Femur (tissue), 1 donor: ENCODE measurements at regions not wholly inside any gene's neighbourhood (a gene's known extent, or its start where the extent isn't known, plus 50 kb on each side); places are given as distances from the start of the nearest gene placed in this dataset.
"Not testable (repeated sequence)": the region's sequence is repeated elsewhere in the genome, so short reads cannot be mapped to it uniquely, and the experiment has no call there.

Source experiments
- DNase-seq: peaks from one replicate; pipeline ENCODE4 v3.0.0-alpha.2; 2017

DNA sequence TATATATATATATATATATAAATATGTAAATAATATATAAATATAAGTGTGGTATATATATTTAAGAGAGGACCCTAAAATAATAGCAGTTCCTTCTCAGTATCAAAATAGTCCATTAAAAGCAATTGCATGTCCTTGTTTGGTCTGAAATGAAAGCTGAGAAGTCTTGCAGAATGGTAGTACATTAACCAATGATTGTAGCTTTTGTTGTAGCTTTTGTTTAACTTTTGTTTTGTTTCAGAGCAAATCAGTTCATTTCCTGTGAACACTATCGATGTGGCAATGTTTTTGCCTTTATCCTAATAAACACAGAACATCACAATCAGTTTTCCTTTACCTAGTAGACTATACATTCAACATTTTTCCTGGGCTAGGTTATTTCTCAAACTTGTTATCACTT lies 1256.2 kb upstream of the SPRY2 start:
- no peak for DNase-seq

DNA sequence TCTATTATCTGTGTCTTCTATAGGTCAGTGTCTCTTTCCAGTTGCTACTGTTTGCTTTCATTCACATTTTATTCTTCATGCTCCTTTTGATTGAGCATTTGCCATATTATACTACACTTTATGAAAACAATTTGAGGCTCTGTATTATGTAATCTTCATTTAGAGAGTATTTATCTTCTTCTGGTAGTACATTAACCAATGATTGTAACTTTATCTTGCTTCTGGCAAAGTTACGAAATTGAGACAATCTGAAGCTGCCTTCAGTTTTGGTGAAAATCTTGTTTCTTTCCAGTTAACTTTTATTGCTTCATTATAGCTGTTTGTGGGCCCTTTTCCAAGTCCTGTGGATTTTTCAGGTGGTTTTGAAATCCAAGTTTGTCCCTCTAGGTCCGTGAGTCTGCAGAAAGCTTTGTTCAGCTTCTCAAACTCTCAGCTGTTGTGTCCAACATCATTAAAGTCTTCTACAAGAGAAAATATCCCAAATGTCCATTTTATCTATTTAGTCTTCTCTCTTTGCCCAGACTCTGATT lies 1255.4 kb upstream of the SPRY2 start:
- DNase-seq = no peak

DNA sequence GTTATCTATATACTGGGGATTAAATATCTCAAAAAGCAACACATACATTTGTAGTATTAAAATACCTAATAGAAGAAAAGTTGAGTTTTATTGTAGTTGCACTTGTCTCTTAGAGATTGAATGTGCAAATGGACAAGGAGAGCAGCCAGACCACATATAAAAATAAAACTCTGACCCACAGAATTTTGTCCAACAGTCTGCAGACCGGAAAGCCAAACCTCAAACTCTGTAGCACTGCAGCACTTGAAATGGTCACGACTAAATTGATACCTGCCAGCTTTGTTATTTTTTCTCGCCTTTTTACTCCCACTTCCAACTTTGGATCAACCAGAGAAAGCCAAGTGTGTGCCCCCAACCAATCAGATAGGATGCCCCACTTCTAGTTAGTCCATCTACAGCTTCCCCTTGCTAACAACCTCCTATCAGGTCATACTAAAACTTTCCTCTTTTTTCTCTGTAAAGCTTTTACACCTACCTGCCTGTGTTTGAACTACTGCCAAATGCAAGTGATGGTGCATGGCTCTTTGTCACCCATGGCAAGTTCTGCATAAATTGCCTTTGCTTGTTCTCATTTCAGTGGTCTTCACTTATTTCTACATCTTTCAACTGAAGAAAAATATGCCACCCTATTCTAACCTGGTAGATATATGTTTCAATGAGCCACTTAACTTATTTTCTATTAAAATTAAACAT lies 1250.7 kb upstream of the SPRY2 start:
- peak; percentile 17 for DNase-seq

DNA sequence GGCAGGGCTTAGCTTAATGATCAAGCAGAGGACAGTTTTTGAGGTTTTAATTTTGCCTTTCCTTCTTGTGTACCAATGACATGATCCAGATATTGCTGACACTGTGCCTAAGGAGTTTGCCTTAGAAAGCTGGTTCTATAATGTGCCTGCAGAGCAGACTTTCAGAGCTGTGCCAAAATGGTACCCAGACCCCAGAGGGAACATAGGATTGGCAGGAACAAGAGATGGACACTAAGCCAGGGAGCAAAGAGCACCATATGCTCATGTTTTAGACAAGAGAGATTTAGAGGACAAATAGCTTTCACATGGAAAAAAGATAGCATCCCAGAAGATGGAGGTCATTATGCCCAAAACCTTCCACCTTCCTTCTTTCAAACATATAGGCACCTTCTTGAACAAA lies 1241.5 kb upstream of the SPRY2 start:
- DNase-seq = no peak

DNA sequence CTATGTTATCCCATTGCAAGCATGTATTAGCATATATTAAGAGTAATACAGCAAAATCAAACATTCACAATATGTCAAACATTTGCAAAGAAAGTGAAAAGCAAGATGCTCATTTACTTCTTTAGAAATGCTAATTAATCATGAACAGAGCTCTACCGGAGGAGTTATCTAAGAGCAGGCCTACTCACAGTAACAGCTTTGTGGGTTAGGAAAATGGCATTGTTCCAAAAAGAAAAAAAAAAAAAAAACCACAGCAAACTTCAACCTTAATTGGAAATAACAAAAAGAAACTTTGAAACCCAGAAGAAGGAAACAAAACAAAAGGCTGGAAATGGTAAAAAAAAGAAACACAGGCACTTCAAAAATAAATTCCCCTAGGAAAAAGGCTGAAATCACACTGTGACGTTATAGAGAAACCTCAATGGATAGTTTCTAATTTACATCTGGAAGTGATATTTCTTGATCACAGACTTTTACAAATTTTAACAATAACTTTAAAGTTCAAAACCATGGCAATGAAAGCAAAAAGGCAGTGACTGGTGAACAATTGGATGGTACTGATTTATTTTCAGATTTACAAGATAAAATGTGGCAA lies 1236.8 kb upstream of the SPRY2 start:
- no peak for DNase-seq

DNA sequence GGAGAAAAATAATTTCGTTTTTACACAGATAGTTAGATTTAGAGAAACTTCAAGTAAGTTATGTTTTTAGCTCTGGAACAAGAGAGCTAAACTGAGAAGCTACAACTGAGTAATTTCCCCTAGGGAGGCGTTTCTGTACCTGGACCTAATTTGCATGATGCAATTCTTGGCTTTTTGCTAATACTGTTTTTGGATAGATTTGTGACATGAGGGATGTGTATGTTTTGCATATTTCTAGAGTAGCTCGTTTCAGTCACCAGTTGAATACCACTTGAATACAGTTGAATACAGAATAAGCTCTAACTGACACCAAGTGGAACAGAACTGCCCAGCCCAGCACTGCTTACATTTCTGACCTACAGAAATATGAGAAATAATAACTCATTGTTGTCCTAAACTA lies 1227.9 kb upstream of the SPRY2 start:
- DNase-seq = no peak

DNA sequence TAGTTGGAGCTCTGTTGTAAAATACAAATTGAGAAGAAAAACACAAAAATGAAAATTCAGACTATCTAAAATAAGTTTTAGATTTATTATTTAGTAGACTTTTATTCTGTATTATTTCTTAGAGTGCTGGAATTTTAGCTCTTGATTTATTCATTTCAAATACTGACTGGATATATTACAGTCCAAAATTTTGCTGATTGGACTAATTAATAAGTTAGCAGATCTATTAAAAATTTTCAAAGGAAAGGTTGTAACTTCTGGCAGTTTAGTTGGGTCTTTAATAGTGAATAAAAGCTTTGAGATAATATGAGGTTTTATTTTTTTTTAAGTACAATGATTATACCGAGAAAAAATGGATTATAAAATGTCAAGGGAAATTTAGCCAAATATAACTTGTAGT lies 1224.9 kb upstream of the SPRY2 start:
- DNase-seq = no peak

DNA sequence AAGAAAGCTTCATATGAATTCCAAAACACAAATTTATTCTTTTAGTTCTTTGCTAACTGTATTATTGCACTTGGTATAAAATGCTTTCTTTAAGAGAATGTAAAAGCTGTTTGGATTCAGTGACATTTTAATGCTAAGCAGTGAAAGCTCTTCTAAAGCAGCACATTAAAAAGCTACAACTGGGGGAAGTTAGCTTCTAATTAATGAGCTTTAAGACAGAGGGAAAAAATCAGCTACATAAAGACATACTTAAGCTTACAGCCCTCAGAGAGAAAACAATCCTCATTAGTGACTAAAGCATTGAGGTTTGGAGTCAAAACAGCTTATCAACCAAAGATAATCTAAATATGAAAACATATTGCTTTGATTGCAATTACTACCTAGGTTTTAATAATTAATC lies 1222.2 kb upstream of the SPRY2 start:
- no peak for DNase-seq

DNA sequence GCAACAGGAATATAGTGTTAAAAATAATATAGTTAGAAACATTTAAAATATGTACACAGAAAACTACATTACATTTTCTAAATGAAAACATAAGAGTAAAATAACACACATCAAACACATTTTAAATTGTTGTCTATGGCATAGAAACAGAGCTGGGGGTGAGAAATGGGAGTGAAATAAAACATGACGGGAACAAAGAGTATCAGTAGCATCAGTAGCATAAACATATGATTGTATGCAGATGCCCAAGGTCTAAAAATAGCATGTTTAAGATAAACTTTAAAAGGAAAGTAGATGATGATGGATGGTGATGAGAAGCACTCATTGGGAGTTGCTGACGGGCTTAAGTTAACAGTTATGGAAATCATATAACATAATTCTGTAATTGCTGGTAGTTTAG lies 1221.7 kb upstream of the SPRY2 start:
- no peak for DNase-seq

DNA sequence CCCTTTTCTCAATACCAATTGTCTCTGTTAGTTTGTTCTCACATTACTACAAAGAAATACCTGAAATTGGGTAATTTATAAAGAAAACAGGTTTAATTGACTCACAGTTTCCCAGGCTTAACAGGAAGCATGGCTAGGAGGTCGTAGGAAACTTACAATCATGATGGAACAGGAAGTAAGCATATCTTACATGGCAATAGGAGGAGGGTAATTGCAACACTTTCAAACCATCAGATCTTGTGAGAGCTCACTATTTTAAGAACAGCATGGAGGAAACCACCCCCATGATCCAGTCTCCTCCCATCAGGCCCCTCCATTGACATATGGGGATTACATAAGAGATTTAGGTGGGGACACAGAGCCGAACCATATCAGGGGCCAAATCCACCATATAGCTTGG lies 1210.1 kb upstream of the SPRY2 start:
- DNase-seq = no peak

DNA sequence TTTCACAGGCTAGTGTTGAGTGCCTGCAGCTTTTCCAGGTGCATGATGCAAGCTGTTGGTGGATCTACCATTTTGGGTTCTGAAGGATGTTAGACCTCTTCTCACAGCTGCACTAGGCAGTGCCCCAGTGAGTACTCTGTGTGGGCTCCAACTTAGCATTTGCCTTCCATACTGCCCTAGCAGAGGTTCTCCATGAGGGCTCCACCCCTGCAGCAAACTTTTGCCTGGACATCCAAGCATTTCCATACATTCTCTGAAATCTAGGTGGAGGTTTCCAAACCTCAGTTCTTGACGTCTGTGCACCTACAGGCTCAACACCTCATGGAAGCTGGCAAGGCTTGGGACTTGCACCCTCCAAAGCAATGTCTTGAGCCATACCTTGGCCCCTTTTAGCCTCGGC lies 1205.4 kb upstream of the SPRY2 start:
- not testable (repeated sequence) for DNase-seq

DNA sequence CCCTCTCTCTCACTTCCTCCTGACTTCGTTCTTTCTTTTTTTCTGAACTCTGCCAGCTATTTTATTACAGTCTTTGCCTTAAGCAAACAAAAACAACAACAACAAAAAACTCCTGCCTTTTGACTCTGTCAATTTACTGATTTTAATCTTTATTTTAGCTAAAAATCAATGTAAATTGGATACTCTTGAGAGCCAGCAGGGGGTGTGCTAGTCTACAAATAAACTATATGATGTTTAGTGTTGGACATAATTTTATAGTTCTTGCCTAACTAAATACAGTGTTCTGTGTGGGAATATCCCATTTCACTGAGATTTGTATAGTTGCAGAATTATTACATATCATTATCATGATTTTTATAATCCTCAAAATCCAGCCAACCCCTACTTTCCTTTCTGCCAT lies 1199.9 kb upstream of the SPRY2 start:
- DNase-seq = no peak

DNA sequence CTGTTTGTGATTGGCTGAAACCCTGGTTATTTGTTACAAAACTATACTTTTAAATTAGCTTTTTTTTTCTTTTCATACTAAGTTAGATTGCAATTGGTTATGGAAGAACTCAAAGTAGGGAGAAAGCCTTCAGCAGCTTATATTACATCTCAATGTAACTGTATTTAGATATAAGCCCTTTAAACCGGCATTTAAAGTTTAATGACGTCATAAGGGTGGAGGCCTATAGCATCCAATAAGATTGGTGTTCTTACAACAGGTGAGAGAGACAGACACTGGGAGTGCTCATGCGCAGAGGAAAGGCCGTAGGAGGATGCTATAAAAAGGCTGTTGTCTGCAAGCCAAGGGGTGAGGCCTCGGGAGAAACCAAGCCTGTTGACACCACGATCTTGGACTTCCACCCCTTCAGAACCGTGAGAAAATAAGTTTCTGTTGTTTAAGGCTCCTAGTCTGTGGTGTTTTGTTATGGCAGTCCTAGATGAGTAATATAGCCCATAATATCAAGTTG lies 1198.8 kb upstream of the SPRY2 start:
- no peak for DNase-seq

DNA sequence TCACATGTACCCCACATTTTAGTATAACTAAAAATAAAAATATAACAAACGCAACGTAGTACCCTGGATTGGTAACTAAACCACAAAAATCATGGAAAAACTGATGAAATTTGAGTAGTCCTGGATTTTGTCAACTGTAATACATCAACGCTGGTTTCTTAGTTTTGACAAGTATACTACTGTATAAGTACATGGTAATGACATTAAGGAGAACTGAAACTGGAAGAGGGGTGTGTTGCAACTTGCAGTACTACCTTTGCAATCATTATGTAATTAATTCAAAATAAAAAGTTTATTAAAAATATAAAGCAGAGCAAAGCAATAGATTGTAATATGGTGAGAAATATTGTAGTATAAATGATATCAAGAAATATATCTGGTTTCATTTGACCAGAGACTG lies 1158.0 kb upstream of the SPRY2 start:
- no peak for DNase-seq

DNA sequence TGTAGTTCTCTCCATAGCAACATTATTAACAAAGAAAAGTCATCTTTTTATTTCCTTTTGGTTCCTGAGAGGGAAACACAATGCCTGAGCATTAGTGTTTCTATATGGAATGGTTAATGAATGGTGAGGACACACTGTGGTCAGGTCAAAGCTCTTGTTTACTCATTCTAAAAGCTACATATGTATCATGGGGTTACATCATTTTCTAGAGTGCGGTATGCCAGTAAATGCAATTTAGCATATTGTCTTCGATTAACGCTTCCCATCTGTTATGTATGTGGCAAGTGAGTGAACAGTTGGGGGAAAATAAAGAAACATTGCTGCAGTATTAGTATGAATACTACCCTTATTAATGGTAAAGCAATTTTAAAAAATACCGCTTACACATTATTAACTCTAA lies 1152.2 kb upstream of the SPRY2 start:
- DNase-seq = no peak

DNA sequence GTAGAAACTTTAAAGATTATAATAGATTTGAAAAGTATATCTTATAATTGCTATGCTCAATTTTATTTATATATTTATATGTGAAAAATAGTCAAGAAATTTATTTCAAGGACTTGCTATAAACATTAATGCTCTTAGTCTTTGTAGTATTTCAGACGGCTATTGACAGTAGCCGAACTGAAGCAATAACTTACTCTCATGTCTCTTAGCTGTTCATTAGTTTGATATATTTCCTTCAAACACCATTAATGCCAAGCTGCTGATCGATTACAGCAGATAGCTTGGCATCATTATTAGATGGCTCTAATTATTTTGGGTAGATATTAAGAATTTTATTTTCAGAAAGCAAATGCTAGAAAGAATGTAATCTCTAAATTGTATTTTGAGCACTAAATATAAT lies 1151.5 kb upstream of the SPRY2 start:
- DNase-seq = no peak

DNA sequence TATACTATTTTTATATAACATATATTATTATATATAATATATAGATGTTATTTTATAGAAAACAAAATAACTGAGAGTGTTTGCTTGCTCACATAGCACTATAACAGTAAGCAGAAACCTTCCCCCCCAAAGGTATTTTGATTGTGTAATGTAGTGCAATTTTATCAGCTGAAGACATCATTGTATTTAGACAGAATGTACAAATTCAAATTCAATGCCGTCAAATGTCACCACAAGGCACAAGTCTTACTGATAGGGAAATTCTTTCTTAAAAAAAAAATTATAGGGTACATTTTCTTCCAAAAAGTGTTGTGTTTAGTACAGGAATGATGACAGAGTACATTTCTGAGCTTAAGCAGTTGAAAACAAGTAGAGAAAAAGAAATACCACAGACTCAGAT lies 1147.1 kb upstream of the SPRY2 start:
- DNase-seq = no peak

DNA sequence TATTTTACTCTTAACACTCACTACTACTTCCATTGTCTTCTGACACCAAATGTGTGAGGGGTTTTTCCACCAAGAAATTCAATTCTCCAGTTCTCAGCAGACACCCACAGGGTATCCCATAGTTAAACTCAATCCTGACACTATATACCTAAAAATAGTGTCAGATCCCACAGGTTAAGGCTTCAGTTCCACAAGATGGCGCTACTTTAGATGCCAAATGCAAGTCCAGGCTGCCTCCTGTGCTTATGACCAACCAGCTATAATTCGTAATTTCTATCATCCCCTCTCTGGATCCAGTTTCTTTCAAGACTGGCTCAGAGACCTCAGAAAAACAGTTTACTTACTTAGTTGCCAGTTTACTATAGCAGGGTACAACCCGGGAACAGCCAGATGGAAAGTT lies 1146.2 kb upstream of the SPRY2 start:
- no peak for DNase-seq

DNA sequence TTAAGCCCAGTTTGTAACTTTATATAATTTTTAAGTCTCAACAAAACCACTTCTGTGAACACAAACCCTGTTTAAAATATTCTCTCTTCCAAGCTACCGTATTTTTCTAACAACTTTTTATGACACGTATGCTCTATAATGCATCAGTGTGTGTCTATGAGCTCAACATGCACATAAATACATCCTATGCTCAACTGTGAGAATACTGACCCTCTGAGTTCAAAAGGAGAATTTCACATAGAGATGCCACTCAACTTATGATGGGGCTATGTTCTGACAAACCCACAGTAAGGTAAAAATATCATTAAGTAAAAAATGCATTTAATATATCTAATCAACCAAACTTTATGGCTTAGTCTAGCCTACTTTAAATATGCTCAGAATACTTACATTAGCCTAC lies 1139.7 kb upstream of the SPRY2 start:
- DNase-seq = no peak

DNA sequence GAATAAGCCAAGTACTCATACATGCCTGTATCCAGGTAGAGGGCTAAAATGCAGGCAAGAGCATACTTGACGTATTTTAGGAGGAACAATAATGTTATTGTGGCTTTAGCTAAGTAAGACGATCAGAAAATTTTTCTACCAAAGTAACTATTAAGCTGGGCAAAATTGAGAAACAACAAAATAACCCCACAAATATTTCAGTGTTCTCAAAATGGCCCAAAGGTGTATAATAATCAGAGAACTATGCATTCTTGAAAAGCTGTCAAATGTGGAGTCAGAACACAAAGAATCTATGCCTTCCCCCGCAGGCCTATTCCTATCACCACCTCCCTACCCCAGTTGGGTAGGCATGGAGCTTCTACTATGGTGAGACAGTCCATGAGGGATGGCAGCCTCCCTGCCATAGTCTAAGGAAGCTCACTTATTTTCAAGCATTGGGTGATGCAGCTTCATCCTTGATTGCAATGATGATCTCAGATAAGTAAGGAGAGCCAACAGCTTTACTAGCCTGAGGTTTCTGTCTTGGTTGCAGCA lies 1132.5 kb upstream of the SPRY2 start:
- no peak for DNase-seq

DNA sequence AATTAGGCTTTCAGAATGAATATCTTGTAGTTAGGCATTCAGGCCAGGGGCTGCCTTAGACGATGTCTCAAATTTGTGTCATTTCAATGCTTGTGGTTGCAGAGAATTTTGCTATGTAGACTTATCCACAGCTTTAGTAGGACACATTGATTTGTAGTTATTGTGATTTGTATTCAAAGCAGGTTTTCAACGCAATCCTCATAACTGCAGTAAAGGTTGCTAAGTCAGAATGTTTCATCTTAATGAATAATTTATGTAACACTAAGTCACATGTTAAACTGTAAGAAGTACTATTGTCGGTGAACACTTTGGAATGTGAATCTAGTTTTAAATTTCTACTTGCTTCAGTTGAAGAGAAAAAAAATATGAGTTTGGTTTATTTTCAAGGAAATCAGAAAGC lies 1117.2 kb upstream of the SPRY2 start:
- no peak for DNase-seq

DNA sequence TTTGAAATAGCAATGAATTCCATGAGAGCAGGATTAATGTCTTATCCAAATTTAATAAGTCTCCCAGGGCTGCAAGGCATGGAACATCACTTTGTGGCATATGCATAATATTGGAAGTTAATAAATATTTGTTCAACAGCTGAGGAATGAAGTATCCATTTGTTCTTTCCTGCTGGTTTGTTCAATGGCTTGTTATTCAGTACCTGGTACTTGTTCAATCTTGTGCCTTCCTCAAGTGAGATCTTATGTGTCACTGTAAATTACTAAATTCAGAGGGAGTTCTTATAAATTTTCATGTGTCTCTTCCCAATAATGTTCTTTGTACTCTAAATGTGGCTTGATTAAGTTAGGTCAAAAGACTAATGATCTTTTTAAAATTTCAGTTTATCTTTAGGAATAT lies 1105.5 kb upstream of the SPRY2 start:
- no peak for DNase-seq

DNA sequence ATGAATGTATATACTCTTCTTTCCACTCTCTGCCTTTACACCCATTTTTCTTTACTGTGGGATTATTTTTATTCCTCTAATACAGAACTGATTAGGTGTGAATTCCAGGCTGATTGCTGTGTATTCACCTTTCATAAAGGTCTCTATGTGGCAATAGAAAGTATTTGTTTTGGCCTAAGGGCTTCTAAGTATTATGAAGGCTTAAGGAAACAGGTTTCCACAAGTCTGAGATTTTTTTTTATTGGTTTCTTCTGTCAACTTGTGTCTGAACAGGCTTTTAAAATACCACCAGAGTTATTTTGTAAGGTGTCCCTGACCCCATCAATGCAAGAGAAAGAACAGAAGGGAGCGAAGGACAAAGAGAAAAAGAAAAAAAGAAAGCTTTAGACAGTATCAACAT lies 1102.0 kb upstream of the SPRY2 start:
- DNase-seq = no peak

DNA sequence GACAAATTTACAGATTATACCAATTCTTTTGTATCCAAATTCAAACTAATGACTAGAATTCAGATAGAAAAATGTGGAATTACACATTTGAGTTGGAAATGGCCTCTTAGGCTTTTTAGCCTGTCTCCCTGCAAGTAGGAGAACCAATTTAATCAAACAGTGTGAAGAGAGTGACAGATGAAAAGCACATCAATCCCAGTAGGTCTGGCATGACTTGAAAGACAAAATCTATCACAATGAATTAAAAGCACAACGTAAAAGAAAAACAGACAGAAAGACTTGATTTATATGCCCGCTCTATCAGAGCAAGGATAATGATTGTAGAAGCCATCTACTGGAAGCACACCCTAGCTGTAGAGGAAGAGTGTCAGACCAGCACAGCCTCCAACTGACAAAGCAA lies 1084.4 kb upstream of the SPRY2 start:
- no peak for DNase-seq

DNA sequence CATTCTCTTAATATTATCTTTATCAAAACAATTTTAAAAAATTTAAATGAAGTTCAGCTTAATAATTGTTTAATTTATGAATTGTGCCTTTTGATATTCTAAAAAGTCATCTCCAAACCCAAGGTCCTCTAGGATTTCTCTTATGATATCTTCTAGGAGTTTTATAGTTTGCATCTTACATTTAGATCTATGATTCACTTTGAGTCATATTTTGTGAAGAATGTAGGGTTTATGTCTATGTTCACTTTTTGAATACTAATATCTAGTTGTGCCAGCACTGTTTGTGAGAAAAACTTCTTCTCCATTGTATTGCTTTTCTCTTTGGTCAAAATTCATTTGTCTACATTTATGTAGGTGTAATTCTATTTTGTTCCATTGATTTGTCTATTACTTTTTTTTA lies 1068.4 kb upstream of the SPRY2 start:
- no peak for DNase-seq
